IPS-18a (cell line): ENCODE measurements at regions not wholly inside any gene's neighbourhood (a gene's known extent, or its start where the extent isn't known, plus 50 kb on each side); places are given as distances from the start of the nearest gene placed in this dataset.
"Not testable (repeated sequence)": the region's sequence is repeated elsewhere in the genome, so short reads cannot be mapped to it uniquely, and the experiment has no call there.

Experiments
- H3K27ac ChIP-seq: one replicate; pipeline ENCODE4 v1.5.1; 2013; ENCODE audit warnings: low read length
- H3K27me3 ChIP-seq: one replicate; pipeline ENCODE4 v1.6.1; 2013; ENCODE audit warnings: mild to moderate bottlenecking, low read length; ENCODE audit not compliant: control insufficient read depth, insufficient read depth
- H3K36me3 ChIP-seq: one replicate; pipeline ENCODE4 v1.6.1; 2013; ENCODE audit warnings: low read depth, low read length; ENCODE audit not compliant: control insufficient read depth
- H3K4me1 ChIP-seq: one replicate; pipeline ENCODE4 v1.6.1; 2013; ENCODE audit warnings: low read depth, low read length; ENCODE audit not compliant: control insufficient read depth
- H3K4me3 ChIP-seq: one replicate; pipeline ENCODE4 v1.5.1; 2013; ENCODE audit warnings: low read length
- H3K9ac ChIP-seq: one replicate; pipeline ENCODE4 v1.6.1; 2013; ENCODE audit warnings: mild to moderate bottlenecking, low read length, moderate library complexity
- H3K9me3 ChIP-seq: one replicate; pipeline ENCODE4 v1.6.1; 2013; ENCODE audit warnings: low read depth, low read length; ENCODE audit not compliant: control insufficient read depth

DNA sequence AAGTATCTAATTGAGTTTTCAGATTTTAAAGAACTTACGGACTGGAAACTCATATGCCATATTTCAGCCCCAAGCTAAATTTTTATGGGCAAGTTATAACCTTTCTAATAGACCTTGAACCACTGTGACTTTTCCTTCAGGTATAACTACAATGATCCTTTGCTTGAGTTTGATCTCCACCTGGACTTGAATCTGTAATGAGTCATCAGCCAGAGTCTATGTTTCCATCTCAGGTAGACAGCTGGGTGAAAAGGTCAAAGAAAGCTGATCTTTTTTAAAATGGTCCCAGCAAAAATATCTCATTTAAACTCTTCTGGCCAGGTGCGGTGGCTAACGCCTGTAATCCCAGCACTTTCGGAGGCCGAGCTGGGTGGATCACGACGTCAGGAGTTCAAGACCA, 88.4 kb upstream of the SGK1 start:
- H3K27ac ChIP-seq = no peak overlapping the region
- H3K4me1 ChIP-seq = peaks cover 16% of the 10 kb centered on the region
- no peaks in the 10 kb centered on the region for H3K36me3 ChIP-seq
- H3K27me3 ChIP-seq = no peaks in the 10 kb centered on the region
- H3K4me3 ChIP-seq = no peak overlapping the region
- H3K9ac ChIP-seq = no peak overlapping the region
- no peaks in the 10 kb centered on the region for H3K9me3 ChIP-seq

GRCh38 chr6:134405386-134406087, 87.6 kb upstream of the SGK1 start:
- no peaks in the 10 kb centered on the region for H3K27me3 ChIP-seq
- no peak overlapping the region for H3K4me3 ChIP-seq
- no peak overlapping the region for H3K9ac ChIP-seq
- no peak overlapping the region for H3K27ac ChIP-seq
- H3K36me3 ChIP-seq = no peaks in the 10 kb centered on the region
- H3K9me3 ChIP-seq = no peaks in the 10 kb centered on the region
- H3K4me1 ChIP-seq = peaks cover 22% of the 10 kb centered on the region

DNA sequence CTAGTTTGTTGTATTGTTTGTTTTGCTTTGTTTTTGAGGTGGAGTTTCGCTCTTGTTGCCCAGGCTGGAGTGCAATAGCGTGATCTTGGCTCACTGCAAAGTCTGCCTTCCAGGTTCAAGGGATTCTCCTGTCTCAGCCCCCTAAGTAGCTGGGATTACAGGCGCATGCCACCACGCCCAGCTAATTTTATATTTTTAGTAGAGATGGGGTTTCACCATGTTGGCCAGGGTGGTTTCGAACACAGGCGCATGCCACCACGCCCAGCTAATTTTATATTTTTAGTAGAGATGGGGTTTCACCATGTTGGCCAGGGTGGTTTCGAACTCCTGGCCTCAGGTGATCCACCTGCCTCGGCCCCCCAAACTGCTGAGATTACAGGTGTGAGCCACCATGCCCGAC, 85.4 kb upstream of the SGK1 start:
- H3K36me3 ChIP-seq, H3K27ac ChIP-seq, H3K27me3 ChIP-seq, H3K9ac ChIP-seq, H3K4me3 ChIP-seq, H3K9me3 ChIP-seq: not testable (repeated sequence)
- peaks cover 25% of the 10 kb centered on the region for H3K4me1 ChIP-seq

- Histone ChIP-seq H3K9me3 (no peaks in the 10 kb centered on the region), H3K36me3 (no peaks in the 10 kb centered on the region), H3K4me3 (no peak overlapping the region), H3K27ac (no peak overlapping the region), H3K4me1 (peaks cover 25% of the 10 kb centered on the region), H3K9ac (no peak overlapping the region), H3K27me3 (no peaks in the 10 kb centered on the region)
These were observed 84.6 kb upstream of the SGK1 start for GRCh38 chr6:134402372-134402984.

DNA sequence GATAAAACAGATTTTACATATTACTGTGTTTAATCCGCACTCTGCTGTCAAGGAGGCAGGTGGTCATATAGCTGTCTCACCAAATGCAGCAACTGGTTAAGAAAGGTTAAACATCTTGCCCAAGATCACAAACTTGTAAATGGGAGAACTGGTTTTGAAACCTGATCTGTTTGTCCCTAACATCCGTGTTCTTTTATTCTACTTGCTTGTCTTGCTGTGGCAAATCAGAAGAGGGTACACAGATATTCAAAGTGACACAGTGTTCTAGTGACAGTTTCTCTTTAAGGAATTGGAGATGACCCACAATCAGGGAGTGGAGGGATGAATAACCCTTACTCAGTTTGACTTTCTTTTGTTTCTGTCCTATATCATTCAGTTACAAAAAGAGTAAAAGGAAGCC, 83.0 kb upstream of the SGK1 start:
- H3K9ac ChIP-seq = no peak overlapping the region

GRCh38 chr6:134398453-134398852, 80.5 kb upstream of the SGK1 start:
- Histone ChIP-seq H3K27me3 (no peaks in the 10 kb centered on the region), H3K4me1 (peaks cover 9% of the 10 kb centered on the region), H3K9ac (no peak overlapping the region), H3K27ac (no peak overlapping the region), H3K36me3 (no peaks in the 10 kb centered on the region), H3K9me3 (no peaks in the 10 kb centered on the region), H3K4me3 (no peak overlapping the region)

More for the DNA sequence above, 83.0 kb upstream of the SGK1 start:
- no peaks in the 10 kb centered on the region for H3K9me3 ChIP-seq
- no peak overlapping the region for H3K4me3 ChIP-seq
- H3K36me3 ChIP-seq = no peaks in the 10 kb centered on the region
- H3K27me3 ChIP-seq = no peaks in the 10 kb centered on the region
- H3K27ac ChIP-seq = no peak overlapping the region
- peaks cover 22% of the 10 kb centered on the region for H3K4me1 ChIP-seq

DNA sequence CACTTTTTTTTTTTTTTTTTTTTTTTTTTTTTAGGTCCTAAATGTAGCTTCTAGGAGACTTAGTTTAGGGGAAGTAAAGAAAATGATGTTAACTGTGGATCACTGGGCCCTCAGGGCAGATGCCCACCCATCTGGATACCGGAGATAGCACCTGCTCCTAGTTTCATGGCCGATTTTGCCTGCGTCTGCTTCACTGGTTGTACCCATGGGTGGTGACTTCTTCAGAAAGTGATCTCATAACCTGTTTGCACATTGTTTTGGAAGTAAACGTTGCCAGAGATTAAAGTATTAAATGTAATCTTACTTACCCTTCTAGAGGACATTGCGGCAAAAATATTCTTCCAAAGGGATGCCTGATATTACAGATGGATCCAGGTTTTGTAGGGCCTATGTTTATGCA, 79.8 kb upstream of the SGK1 start:
- Histone ChIP-seq H3K27ac (no peak overlapping the region), H3K9me3 (no peaks in the 10 kb centered on the region), H3K27me3 (no peaks in the 10 kb centered on the region), H3K4me1 (peaks cover 9% of the 10 kb centered on the region), H3K4me3 (no peak overlapping the region), H3K9ac (no peak overlapping the region), H3K36me3 (no peaks in the 10 kb centered on the region)

DNA sequence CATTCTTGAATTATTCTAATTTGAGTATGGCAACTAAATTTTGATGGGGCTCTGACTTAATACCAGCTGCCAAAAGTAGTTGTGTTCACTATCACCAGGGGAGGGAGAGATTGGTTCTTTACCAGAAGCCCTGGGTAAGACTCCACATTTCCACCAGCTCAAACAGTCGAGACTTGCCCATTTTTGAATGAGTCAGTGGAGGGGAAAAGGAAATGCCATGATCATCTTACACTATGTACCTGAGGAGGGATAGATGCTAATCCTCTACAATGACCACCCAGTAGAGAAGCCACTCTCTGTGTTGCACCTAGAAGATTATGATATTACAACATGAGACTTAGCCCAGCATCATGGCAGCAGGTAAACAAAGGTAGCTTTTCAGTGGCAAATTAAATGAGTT, 77.0 kb upstream of the SGK1 start:
- H3K27me3 ChIP-seq = no peaks in the 10 kb centered on the region
- peaks cover 10% of the 10 kb centered on the region for H3K4me1 ChIP-seq
- H3K9me3 ChIP-seq = no peaks in the 10 kb centered on the region
- no peak overlapping the region for H3K4me3 ChIP-seq
- no peak overlapping the region for H3K27ac ChIP-seq
- no peaks in the 10 kb centered on the region for H3K36me3 ChIP-seq
- no peak overlapping the region for H3K9ac ChIP-seq

DNA sequence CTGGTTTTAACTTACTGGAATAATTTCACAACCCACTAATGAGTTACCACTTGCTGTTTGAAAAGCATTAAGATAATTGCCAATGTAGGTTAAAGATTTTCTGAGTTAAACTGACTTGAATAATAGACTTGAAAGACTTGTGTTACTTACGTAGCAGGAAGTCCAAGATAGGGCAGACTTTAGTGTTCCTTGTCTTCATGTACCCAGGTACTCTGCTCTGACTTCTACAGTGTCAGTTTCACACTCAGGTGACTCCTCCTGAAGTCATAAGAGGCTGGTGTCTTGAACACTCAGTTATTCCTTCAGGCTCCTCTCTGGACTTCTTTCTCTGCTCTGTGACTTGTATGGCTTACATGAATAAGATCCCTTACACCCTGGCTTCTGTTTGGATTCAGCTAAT, 76.3 kb upstream of the SGK1 start:
- H3K36me3 ChIP-seq = no peaks in the 10 kb centered on the region
- H3K9me3 ChIP-seq = no peaks in the 10 kb centered on the region
- no peak overlapping the region for H3K4me3 ChIP-seq
- no peaks in the 10 kb centered on the region for H3K27me3 ChIP-seq
- H3K4me1 ChIP-seq = peaks cover 10% of the 10 kb centered on the region
- no peak overlapping the region for H3K9ac ChIP-seq
- H3K27ac ChIP-seq = no peak overlapping the region

GRCh38 chr6:134391205-134391604, 73.3 kb upstream of the SGK1 start:
- no peaks in the 10 kb centered on the region for H3K27me3 ChIP-seq
- H3K9me3 ChIP-seq = no peaks in the 10 kb centered on the region
- H3K36me3 ChIP-seq = no peaks in the 10 kb centered on the region
- no peak overlapping the region for H3K4me3 ChIP-seq
- no peak overlapping the region for H3K9ac ChIP-seq
- no peak overlapping the region for H3K27ac ChIP-seq
- H3K4me1 ChIP-seq = peaks cover 10% of the 10 kb centered on the region

- H3K27me3 ChIP-seq = no peaks in the 10 kb centered on the region
- peaks cover 10% of the 10 kb centered on the region for H3K4me1 ChIP-seq
- no peak overlapping the region for H3K27ac ChIP-seq
- no peaks in the 10 kb centered on the region for H3K36me3 ChIP-seq
- no peaks in the 10 kb centered on the region for H3K9me3 ChIP-seq
- H3K4me3 ChIP-seq = no peak overlapping the region
- H3K9ac ChIP-seq = no peak overlapping the region
These were observed 71.7 kb upstream of the SGK1 start for GRCh38 chr6:134389658-134390057.

DNA sequence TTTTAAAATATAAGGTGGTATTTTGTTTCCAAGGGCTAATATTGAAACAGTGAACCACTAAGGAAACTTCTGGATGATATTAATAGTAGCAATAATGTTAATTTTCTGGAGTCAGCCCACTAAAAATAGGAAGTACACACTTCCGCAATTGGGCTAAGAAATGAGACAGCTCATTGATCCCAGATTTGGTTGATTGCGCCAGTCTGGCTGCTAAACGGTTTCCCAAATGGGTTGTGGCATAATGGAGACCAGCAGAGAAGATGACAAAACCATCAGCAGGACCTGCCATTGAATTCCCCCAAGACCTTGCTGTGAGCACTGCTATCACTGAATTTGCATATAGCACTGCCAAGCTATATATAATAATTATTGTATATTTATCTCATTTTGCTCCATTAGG, 71.2 kb upstream of the SGK1 start:
- Histone ChIP-seq H3K27ac (no peak overlapping the region), H3K4me1 (peaks cover 10% of the 10 kb centered on the region)

More for the DNA sequence above, 71.2 kb upstream of the SGK1 start:
- Histone ChIP-seq H3K9ac (no peak overlapping the region), H3K36me3 (no peaks in the 10 kb centered on the region), H3K4me3 (no peak overlapping the region), H3K9me3 (no peaks in the 10 kb centered on the region), H3K27me3 (no peaks in the 10 kb centered on the region)
